Colonic mucosa (tissue), 4 donors: ENCODE measurements at regions not wholly inside any gene's neighbourhood (a gene's known extent, or its start where the extent isn't known, plus 50 kb on each side); places are given as distances from the start of the nearest gene placed in this dataset.

ENCODE experiments used
- DNase-seq: peaks from one replicate; pipeline ENCODE4 v3.0.0-alpha.2; 2020
- H3K27ac ChIP-seq: fragments of 200-600 bp; one replicate; pipeline ENCODE4 v1.8.0; 2021
- H3K27me3 ChIP-seq: fragments of 200-600 bp; one replicate; pipeline ENCODE4 v1.8.0; 2021
- H3K36me3 ChIP-seq: fragments of 200-600 bp; one replicate; pipeline ENCODE4 v1.8.0; 2021
- H3K4me1 ChIP-seq: fragments of 200-600 bp; one replicate; pipeline ENCODE4 v1.8.0; 2021; ENCODE audit warnings: mild to moderate bottlenecking
- H3K4me3 ChIP-seq: fragments of 200-600 bp; one replicate; pipeline ENCODE4 v1.8.0; 2021
- H3K9ac ChIP-seq, 2 donors: one replicate each; pipeline ENCODE4 v1.7.0; 2013; ENCODE audit warnings: control low read depth in 2 of 2, low read depth in 2 of 2, low read length in 2 of 2
- H3K9me3 ChIP-seq: fragments of 200-600 bp; one replicate; pipeline ENCODE4 v1.8.0; 2021
- CTCF ChIP-seq: fragments of 200-600 bp; IDR thresholded peaks from one replicate; pipeline ENCODE4 v1.8.0; 2022; ENCODE audit warnings: antibody characterized with exemption, mild to moderate bottlenecking
- intact Hi-C: fragments of 100-400 bp; cut with DNase I; formaldehyde crosslinking; loops from one replicate; pipeline ENCODE4 v1.14.1; 2022
- donor health status: healthy.
- donor health status: DM: no; HTN: no; CAD: no.
- donor health status: DM: no; HTN: no; CAD: no.

- H3K27me3 ChIP-seq, result no peaks in the 10 kb centered on the region
- H3K9me3 ChIP-seq, result no peaks in the 10 kb centered on the region
- H3K36me3 ChIP-seq, result no peaks in the 10 kb centered on the region
- H3K4me3 ChIP-seq, result no peak overlapping the region
- DNase-seq, result no peak
- H3K4me1 ChIP-seq, result no peaks in the 10 kb centered on the region
- H3K27ac ChIP-seq, result no peak overlapping the region
- TF ChIP-seq CTCF, result no peak
- H3K9ac ChIP-seq, result no peak overlapping the region
- intact Hi-C loops, result no loop called here
These were observed 95.6 kb upstream of the ADRA1B start for GRCh38 chr5:159820692-159821091.

- no peaks in the 10 kb centered on the region for H3K4me1 ChIP-seq
- H3K9me3 ChIP-seq, result no peaks in the 10 kb centered on the region
- H3K36me3 ChIP-seq, result no peaks in the 10 kb centered on the region
- DNase-seq, result no peak
- no peak overlapping the region for H3K9ac ChIP-seq
- TF ChIP-seq CTCF, result no peak
- intact Hi-C loops, result no loop called here
- H3K27me3 ChIP-seq, result no peaks in the 10 kb centered on the region
- H3K27ac ChIP-seq, result no peak overlapping the region
- H3K4me3 ChIP-seq, result no peak overlapping the region
These were observed 94.8 kb upstream of the ADRA1B start for GRCh38 chr5:159821461-159821940.

- Histone ChIP-seq H3K9ac (no peak overlapping the region), H3K36me3 (no peaks in the 10 kb centered on the region), H3K4me1 (no peaks in the 10 kb centered on the region), H3K4me3 (no peak overlapping the region), H3K27me3 (no peaks in the 10 kb centered on the region), H3K27ac (no peak overlapping the region), H3K9me3 (no peaks in the 10 kb centered on the region)
- TF ChIP-seq CTCF, result no peak
- intact Hi-C loops, result no loop called here
- no peak for DNase-seq
These were observed 91.8 kb upstream of the ADRA1B start for GRCh38 chr5:159824188-159825161.

GRCh38 chr5:159825551-159826051, 90.7 kb upstream of the ADRA1B start:
- no peak overlapping the region for H3K9ac ChIP-seq

More at GRCh38 chr5:159825551-159826051, 90.7 kb upstream of the ADRA1B start:
- H3K27me3 ChIP-seq, result no peaks in the 10 kb centered on the region
- no peaks in the 10 kb centered on the region for H3K36me3 ChIP-seq
- DNase-seq, result no peak
- intact Hi-C loops, result no loop called here
- no peak overlapping the region for H3K4me3 ChIP-seq
- no peak for TF ChIP-seq CTCF
- H3K4me1 ChIP-seq, result no peaks in the 10 kb centered on the region
- no peaks in the 10 kb centered on the region for H3K9me3 ChIP-seq
- no peak overlapping the region for H3K27ac ChIP-seq
